Neural progenitor cell (in vitro differentiated cells): ENCODE measurements at regions not wholly inside any gene's neighbourhood (a gene's known extent, or its start where the extent isn't known, plus 50 kb on each side); places are given as distances from the start of the nearest gene placed in this dataset.

Experiments used
- EZH2 ChIP-seq: fragments of 200-600 bp; sonication (generic); IDR thresholded peaks from 2 replicates; pipeline ENCODE4 v1.6.1; 2017; ENCODE audit warnings: antibody characterized with exemption, mild to moderate bottlenecking, moderate library complexity
- TF ChIP-seq, protein P1 (sequence below): fragments of 200-600 bp; sonication (generic); IDR thresholded peaks from 2 replicates; pipeline ENCODE4 v1.5.1; 2017; ENCODE audit warnings: antibody characterized with exemption, mild to moderate bottlenecking

DNA sequence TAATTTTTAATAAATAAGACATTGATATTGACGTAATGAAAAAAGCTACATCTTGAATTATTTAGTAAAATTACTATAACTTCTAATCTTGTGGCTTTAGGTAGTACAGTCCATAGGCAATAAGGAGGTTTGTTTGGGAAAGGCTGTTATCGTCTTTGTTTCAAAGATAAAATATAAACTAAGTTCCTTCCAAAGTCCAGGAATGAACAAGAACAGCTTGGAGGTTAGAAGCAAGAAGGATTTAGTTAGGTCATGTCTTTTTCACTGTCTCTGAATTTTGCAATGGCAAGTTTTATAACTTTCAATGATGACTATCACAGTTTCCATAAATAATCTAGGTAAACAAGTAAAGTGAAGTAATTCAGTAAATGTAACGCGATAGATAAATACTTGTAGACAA is 106.9 kb upstream of the OLFM3 start:
- TF ChIP-seq, protein P1, sequence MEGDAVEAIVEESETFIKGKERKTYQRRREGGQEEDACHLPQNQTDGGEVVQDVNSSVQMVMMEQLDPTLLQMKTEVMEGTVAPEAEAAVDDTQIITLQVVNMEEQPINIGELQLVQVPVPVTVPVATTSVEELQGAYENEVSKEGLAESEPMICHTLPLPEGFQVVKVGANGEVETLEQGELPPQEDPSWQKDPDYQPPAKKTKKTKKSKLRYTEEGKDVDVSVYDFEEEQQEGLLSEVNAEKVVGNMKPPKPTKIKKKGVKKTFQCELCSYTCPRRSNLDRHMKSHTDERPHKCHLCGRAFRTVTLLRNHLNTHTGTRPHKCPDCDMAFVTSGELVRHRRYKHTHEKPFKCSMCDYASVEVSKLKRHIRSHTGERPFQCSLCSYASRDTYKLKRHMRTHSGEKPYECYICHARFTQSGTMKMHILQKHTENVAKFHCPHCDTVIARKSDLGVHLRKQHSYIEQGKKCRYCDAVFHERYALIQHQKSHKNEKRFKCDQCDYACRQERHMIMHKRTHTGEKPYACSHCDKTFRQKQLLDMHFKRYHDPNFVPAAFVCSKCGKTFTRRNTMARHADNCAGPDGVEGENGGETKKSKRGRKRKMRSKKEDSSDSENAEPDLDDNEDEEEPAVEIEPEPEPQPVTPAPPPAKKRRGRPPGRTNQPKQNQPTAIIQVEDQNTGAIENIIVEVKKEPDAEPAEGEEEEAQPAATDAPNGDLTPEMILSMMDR, result no peak
- TF ChIP-seq EZH2, result no peak
